Osteoblast (primary cell): ENCODE measurements at regions not wholly inside any gene's neighbourhood (a gene's known extent, or its start where the extent isn't known, plus 50 kb on each side); places are given as distances from the start of the nearest gene placed in this dataset.

ENCODE experiments used
- DNase-seq: peaks from one replicate; pipeline ENCODE4 v3.0.0; 2011; ENCODE audit warnings: low spot score, mixed read lengths; ENCODE audit not compliant: insufficient read length; ENCODE audit errors: missing footprints
- H2AFZ ChIP-seq: 2 replicates; pipeline ENCODE4 v1.6.0; 2011; ENCODE audit warnings: mild to moderate bottlenecking, low read length
- H3K27ac ChIP-seq: 2 replicates; pipeline ENCODE4 v1.5.1; 2011; ENCODE audit warnings: mild to moderate bottlenecking, low read depth, low read length, moderate library complexity
- H3K27me3 ChIP-seq: 2 replicates; pipeline ENCODE4 v1.6.0; 2012; ENCODE audit warnings: mild to moderate bottlenecking, control low read depth, inconsistent platforms, low read length, moderate library complexity; ENCODE audit not compliant: insufficient read depth
- H3K36me3 ChIP-seq: 2 replicates; pipeline ENCODE4 v1.5.1; 2011; ENCODE audit warnings: mild to moderate bottlenecking, low read length, control low read depth, moderate library complexity; ENCODE audit not compliant: insufficient read depth
- H3K4me1 ChIP-seq: 2 replicates; pipeline ENCODE4 v1.5.1; 2011; ENCODE audit warnings: mild to moderate bottlenecking, low read length, control low read depth, moderate library complexity; ENCODE audit not compliant: insufficient read depth
- H3K4me2 ChIP-seq: 2 replicates; pipeline ENCODE4 v1.6.0; 2011; ENCODE audit warnings: mild to moderate bottlenecking, low read length; ENCODE audit not compliant: insufficient read depth
- H3K4me3 ChIP-seq: fragments of 200-600 bp; sonication (generic); 3 replicates; pipeline ENCODE4 v1.5.1; 2012; ENCODE audit warnings: mild to moderate bottlenecking, low read length, inconsistent platforms; ENCODE audit not compliant: insufficient read depth
- H3K79me2 ChIP-seq: 2 replicates; pipeline ENCODE4 v1.6.0; 2012; ENCODE audit warnings: mild to moderate bottlenecking, low read length, control low read depth, inconsistent platforms; ENCODE audit not compliant: insufficient read depth
- H3K9me3 ChIP-seq: 2 replicates; pipeline ENCODE4 v1.5.1; 2011; ENCODE audit warnings: low read depth, low read length, control low read depth
- H4K20me1 ChIP-seq: 2 replicates; pipeline ENCODE4 v1.6.0; 2012; ENCODE audit warnings: mild to moderate bottlenecking, low read length, control low read depth; ENCODE audit not compliant: insufficient read depth
- TF ChIP-seq, protein P1 (sequence below): IDR thresholded peaks from 2 replicates; pipeline ENCODE4 v1.5.1; 2011; ENCODE audit warnings: mild to moderate bottlenecking, low read depth, low read length, moderate library complexity; ENCODE audit errors: extremely low read depth

DNA sequence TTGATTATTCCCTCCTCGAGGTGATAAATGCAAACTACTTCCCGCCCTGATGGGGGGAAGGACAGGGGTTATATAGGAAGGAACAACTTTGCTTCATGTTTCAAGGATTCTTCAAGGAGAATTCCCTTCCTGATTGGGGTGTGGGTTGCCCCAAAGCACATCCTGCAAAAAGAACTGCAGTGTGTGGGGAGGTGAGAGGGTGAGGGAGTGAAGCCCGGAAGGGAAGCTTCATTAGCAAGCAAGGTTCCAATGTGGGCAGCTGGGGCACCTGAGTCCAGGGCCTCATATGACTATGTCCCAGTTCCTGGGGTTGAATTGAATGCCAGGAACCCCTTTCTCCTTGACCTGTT is 326.0 kb downstream of the MN1 start:
- no peak overlapping the region for H3K4me2 ChIP-seq
- TF ChIP-seq, protein P1, sequence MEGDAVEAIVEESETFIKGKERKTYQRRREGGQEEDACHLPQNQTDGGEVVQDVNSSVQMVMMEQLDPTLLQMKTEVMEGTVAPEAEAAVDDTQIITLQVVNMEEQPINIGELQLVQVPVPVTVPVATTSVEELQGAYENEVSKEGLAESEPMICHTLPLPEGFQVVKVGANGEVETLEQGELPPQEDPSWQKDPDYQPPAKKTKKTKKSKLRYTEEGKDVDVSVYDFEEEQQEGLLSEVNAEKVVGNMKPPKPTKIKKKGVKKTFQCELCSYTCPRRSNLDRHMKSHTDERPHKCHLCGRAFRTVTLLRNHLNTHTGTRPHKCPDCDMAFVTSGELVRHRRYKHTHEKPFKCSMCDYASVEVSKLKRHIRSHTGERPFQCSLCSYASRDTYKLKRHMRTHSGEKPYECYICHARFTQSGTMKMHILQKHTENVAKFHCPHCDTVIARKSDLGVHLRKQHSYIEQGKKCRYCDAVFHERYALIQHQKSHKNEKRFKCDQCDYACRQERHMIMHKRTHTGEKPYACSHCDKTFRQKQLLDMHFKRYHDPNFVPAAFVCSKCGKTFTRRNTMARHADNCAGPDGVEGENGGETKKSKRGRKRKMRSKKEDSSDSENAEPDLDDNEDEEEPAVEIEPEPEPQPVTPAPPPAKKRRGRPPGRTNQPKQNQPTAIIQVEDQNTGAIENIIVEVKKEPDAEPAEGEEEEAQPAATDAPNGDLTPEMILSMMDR: no peak
- H3K4me1 ChIP-seq: peaks cover 24% of the 10 kb centered on the region
- H3K79me2 ChIP-seq: no peaks in the 10 kb centered on the region
- H2AFZ ChIP-seq: no peak overlapping the region
- no peak overlapping the region for H3K4me3 ChIP-seq
- H3K36me3 ChIP-seq: no peaks in the 10 kb centered on the region
- H3K9me3 ChIP-seq: no peaks in the 10 kb centered on the region
- no peaks in the 10 kb centered on the region for H4K20me1 ChIP-seq
- no peak overlapping the region for H3K27ac ChIP-seq
- H3K27me3 ChIP-seq: no peaks in the 10 kb centered on the region
- no peak for DNase-seq

DNA sequence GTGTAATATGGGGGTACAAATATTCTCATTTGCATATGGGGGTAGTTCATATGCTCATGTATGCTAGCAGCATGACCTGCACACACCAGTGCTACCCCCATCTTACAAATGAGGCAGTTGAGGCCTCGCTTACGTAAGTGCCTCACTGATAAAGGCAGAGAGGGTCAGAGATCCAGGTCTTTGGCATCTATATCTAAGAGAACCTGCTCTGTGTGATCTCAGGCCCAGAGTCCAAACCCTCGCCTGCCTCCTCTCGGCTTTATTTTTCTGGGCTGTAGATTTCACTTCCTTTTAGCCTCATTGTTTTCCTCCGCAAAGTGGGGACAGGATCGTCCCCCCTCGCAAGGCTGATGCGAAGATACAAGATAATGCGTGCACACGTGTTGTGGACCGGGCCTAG is 325.2 kb downstream of the MN1 start:
- Histone ChIP-seq H3K4me2 (peak overlapping the region; percentile 50), H3K27ac (no peak overlapping the region), H4K20me1 (no peaks in the 10 kb centered on the region)

DNA sequence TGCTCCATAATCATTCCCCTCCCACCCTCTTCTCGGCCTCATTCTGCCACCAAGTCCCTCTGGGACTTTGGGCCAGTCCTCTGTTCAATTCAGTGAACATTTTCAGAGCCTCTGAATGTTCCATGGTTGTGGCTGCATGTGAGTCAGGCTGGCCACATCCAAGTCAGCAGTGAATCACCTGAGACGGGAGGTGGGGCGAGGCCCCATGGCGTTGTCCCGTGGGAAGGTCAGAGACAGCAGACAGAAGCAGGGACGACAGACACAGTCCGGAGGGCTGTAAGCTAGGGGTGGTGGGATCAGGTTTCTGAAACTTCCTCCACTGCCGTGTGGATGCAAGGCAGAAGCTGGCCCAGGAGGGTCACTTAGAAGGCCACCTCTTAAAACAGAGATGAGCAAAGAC is 324.8 kb downstream of the MN1 start:
- no peak overlapping the region for H3K27ac ChIP-seq
- no peak overlapping the region for H3K4me3 ChIP-seq
- no peaks in the 10 kb centered on the region for H3K79me2 ChIP-seq
- H3K9me3 ChIP-seq: no peaks in the 10 kb centered on the region
- H3K4me2 ChIP-seq: peak overlapping the region; percentile 50
- H3K4me1 ChIP-seq: peaks cover 24% of the 10 kb centered on the region
- H4K20me1 ChIP-seq: no peaks in the 10 kb centered on the region
- TF ChIP-seq, protein P1: no peak
- peaks cover 2% of the 10 kb centered on the region for H3K27me3 ChIP-seq
- no peaks in the 10 kb centered on the region for H3K36me3 ChIP-seq
- peak; percentile 95 for DNase-seq
- H2AFZ ChIP-seq: no peak overlapping the region

More for the DNA sequence above, 325.2 kb downstream of the MN1 start:
- H3K36me3 ChIP-seq: no peaks in the 10 kb centered on the region
- H3K9me3 ChIP-seq: no peaks in the 10 kb centered on the region
- no peak overlapping the region for H2AFZ ChIP-seq
- peaks cover 2% of the 10 kb centered on the region for H3K27me3 ChIP-seq
- no peak overlapping the region for H3K4me3 ChIP-seq
- no peaks in the 10 kb centered on the region for H3K79me2 ChIP-seq
- DNase-seq: no peak
- H3K4me1 ChIP-seq: peaks cover 24% of the 10 kb centered on the region
- TF ChIP-seq, protein P1: no peak

DNA sequence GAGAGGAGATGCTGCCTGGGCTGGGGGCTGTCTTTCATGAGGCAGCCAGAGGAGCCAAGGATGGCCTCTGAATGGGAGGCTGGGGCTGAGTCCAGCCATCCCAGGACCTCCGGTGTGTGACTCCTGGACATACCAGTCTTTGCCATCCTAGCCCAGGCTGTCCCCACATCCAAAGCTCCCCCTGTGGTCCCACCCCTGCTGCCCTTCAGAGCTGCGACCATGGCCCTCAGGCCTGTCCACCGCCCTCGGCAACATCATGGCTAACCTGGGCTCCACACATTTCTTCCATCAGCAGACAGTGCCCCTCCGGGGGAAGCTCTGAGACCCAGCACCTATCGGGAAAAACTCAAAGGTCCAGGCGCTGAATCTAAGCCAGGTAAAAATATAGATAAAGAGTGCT is 324.4 kb downstream of the MN1 start:
- Histone ChIP-seq H3K4me3 (no peak overlapping the region), H2AFZ (no peak overlapping the region), H3K27ac (no peak overlapping the region), H4K20me1 (no peaks in the 10 kb centered on the region), H3K27me3 (peaks cover 2% of the 10 kb centered on the region), H3K79me2 (no peaks in the 10 kb centered on the region), H3K4me1 (peaks cover 24% of the 10 kb centered on the region), H3K36me3 (no peaks in the 10 kb centered on the region), H3K9me3 (no peaks in the 10 kb centered on the region), H3K4me2 (no peak overlapping the region)
- DNase-seq: no peak
- TF ChIP-seq, protein P1: no peak
